ENCODE measurements at regions not wholly inside any gene's neighbourhood (a gene's known extent, or its start where the extent isn't known, plus 50 kb on each side); places are given as distances from the start of the nearest gene placed in this dataset.
"Not testable (repeated sequence)": the region's sequence is repeated elsewhere in the genome, so short reads cannot be mapped to it uniquely, and the experiment has no call there.

- DNase-seq: no peak
Observed at GRCh38 chr2:155651851-155652250, 680.7 kb downstream of the NR4A2 start.

GRCh38 chr2:155645791-155646190, 686.7 kb downstream of the NR4A2 start:
- no peak for DNase-seq

GRCh38 chr2:155643056-155643775, 689.3 kb downstream of the NR4A2 start:
- no peak for DNase-seq

GRCh38 chr2:155633887-155634570, 698.5 kb downstream of the NR4A2 start:
- DNase-seq: no peak

DNA sequence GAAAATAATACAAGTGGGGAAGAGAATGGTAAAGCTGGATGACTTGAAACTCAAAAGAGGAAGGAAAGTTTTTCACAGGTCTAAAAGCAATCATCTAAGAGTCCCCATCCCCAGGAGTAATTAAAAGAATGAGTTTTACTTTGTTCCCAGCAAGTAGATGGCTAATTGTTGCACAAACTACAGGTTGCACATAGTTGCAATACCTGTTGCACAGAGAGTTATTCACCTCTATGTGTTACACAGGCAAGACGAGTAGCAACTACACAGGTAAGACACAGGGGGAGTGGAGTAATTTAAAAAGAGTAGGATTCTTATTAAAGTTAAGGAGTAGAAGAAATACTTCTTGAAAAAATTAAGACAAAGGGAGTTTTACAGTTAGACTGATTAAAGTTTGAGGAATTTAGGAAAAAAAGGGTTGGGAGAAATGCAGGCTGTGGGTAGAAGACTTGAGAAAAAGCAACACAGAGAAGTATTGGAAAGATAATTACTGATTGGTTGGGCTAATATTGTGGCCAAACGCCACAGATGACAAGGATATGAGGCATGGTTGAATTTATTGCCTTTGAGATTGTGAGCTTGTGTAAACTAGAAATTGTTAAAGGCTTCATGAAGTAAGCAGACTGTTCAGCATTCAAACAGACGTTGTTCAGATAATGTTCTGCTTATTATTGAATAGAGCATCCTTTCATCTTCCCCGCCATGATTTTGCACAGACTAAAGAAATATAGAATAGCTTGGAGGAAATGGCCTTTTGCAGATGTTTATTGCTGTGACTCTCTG, 699.3 kb downstream of the NR4A2 start:
- no peak for DNase-seq

- no peak for DNase-seq
Observed at GRCh38 chr2:155630760-155631159, 701.8 kb downstream of the NR4A2 start.

DNA sequence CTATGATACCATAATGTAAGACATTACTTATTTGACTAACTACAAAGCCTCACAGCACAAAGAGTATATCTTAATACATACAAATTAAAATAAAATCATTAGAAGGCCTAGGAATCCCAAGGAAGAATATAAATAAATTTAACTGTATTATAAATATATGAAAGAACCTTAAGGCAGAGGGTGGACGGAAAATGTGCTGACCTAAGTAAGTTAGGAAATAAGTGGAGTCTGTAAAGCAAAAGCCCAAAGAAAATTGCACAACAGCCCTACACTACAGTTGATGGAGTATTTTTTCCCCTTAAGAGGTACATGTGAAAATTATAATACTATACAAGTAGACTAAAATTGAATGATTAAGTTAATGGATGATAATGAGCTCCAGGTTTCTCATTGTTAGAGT, 710.1 kb downstream of the NR4A2 start:
- DNase-seq: no peak

GRCh38 chr2:155600914-155601760, 731.4 kb downstream of the NR4A2 start:
- DNase-seq: no peak

DNA sequence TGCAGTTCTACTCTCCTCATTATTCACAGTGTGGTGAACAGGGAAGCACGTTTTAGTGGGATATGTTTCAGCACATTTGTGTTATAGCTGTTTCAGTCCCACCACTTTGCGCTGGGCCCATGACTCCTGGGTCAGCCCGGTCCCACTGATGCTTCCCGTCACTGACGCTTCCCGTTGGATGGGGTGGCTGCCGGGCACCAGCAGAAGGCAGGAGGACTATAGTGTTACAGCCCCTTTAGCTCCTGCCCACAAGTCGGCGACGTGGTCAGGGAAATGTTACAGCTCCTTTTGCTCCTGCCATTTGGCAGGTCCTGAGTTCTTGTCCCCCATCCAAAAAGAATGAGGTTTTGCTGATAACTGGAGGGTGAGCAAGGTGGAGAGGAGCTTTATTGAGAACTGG, 732.2 kb downstream of the NR4A2 start:
- no peak for DNase-seq

DNA sequence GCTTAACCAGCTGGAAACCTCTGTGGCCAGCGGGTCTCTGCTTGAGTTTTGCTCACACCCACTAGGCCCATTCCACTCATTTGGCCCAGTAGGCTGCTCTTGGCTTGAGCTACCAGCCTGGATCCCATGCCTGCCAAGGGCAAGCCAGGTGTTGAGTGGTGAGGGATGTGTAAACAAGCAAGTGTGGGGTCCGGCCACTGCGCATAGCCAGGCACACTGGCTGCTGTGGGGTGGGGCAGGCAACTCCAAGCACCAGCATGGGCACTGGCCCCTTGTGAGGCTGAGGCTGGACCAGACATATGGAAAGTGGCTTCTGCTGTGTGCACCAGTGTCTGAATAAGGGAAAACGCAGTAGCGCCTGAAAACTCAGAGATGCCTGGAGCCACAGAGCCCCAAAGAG, 732.7 kb downstream of the NR4A2 start:
- DNase-seq: no peak

GRCh38 chr2:155583674-155584195, 748.8 kb downstream of the NR4A2 start:
- no peak for DNase-seq

DNA sequence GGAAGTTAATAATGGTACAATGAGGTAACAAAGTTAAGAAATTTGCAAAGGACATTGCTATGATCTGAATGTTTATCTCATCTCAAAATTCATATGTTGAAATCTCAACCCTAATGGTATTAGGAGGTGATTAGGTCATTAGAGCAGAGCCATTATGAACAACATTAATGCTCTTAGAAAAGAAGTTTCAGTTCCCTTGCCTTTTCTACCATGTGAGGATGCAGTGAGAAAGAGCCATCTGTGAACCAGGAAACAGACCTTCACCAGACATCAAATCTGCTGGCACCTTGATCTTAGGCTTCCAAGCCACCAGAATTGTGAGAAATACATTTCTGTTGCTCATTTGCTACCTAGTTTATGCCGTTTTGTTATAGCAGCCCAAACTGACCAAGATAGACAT, 757.6 kb downstream of the NR4A2 start:
- DNase-seq: no peak

DNA sequence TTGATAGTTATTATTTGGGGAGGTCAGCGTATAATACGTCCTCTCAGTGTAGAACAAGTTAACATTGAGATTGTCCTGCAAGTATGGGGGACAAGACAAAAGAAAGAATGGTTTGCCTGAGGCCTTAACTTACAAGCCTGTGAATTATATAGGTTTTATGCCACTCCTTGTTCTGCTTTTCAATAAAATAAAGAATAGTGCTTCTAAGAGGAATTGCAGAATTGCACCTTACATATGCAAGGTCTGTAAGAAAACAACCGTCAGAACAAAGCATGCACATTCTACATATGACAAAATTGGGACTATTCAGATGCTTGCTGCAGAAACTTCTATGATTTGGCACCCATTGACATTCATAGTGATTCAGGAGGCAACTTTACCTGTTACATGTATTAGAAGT, 785.0 kb downstream of the NR4A2 start:
- no peak for DNase-seq

- DNase-seq: no peak
Observed at GRCh38 chr2:155546721-155547555, 785.6 kb downstream of the NR4A2 start.

- DNase-seq: not testable (repeated sequence)
Observed at GRCh38 chr2:155539028-155539427, 793.5 kb downstream of the NR4A2 start.

GRCh38 chr2:155528034-155528433, 804.5 kb downstream of the NR4A2 start:
- no peak for DNase-seq

DNA sequence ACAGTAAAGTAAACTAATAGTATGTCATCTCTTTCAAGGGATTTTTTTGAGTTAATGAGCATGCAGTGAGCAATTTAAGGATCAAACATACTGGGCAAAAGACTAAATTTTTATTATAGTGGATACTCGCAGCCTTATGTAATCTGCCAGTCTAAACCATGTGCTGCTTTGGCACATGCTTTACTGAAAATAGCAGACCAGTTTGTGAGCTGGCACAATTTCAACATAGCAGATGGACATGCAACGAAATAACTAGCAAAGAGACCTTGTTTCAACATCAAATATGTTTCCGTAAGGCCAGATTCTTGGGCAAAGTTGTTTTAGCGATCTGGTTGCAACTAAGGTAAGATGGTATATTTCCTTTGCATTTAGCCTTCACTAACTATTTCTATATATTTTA, 807.3 kb downstream of the NR4A2 start:
- DNase-seq: no peak

- DNase-seq: no peak
Observed at GRCh38 chr2:155519529-155520130, 812.9 kb downstream of the NR4A2 start.

- DNase-seq: no peak
Observed at GRCh38 chr2:155518094-155518493, 814.4 kb downstream of the NR4A2 start.

DNA sequence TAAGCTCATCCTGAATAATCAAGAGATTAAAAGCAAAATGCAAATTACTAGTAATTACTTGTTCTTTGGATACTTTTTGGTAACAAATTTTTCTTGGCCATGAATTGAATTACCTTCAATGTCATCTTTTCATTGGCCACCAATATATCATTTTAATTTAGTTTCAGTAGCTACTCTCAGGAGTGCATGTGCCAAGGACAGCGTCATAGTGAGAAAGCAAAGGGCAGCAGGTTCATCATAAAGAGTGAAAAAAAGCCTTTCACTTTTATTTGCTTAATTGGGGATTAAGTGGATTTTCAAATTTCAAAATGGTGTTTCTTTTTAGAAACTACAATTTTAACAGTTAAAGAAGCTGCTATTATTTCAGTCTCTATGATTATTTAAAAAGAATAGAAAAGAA, 815.2 kb downstream of the NR4A2 start:
- no peak for DNase-seq

- DNase-seq: no peak
Observed at GRCh38 chr2:155513248-155513647, 814.8 kb downstream of the KCNJ3 start.
